ENCODE measurements at regions not wholly inside any gene's neighbourhood (a gene's known extent, or its start where the extent isn't known, plus 50 kb on each side); places are given as distances from the start of the nearest gene placed in this dataset.

GRCh38 chr3:3333571-3333970, 154.1 kb upstream of the CRBN start:
- TF ChIP-seq POLR2A (IDR thresholded peaks at IDR 0.05; ENCODE audit: low read depth, low read length) (no peak), POLR2AphosphoS5 (IDR thresholded peaks at IDR 0.05; ENCODE audit: low read depth, low read length) (no peak), PAX5 (IDR thresholded peaks at IDR 0.05; ENCODE audit: insufficient read depth, low read length, severe bottlenecking) (no peak), TAF1 (IDR thresholded peaks at IDR 0.05; ENCODE audit: low read depth, low read length) (no peak), POU2F2 (IDR thresholded peaks at IDR 0.05; ENCODE audit: low read depth, low read length) (no peak)
